ENCODE measurements at regions not wholly inside any gene's neighbourhood (a gene's known extent, or its start where the extent isn't known, plus 50 kb on each side); places are given as distances from the start of the nearest gene placed in this dataset.

DNA sequence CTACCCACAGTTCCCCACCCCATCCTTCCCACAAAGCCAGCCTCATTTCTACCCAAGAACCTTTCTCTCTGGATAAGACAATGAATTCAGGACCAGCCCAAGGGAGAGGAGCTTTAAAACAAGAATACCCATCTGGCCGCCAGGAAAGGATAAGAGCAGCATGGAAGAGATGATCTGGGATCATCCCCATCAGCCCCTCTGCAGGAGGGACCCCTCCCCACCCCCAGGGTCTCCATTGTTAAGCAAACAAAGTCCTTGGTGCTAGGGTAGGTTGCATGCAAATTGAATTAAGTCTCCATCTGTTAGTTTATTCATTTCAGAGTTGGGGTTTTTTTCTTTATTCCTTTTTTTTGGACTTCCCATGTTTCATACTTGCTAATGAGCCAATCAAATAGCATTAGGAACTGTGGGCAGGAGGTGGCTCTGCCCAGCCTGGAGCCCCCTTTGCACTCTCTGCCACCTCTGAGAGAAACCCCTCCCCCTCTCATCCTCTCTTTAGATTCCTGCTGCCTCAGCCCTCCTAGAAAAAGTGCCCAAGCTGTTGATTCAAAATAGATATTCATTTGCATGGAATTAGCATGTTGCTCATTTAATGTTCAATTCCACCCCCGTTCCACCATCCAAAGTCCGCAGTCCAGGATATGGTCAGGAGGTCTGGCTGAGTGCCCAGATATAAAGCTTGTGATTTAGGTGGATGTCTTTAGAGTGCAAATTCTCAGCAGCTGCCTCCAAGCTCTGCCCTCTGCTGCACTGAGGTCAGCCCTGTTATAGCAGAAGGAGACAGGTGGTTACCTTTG, 138.5 kb upstream of the NCAM1 start:
- Mint-ChIP-seq H3K36me3 (ENCODE audit: low read depth) (no peaks in the 10 kb centered on the region), H3K4me3 (no peak overlapping the region), H3K9me3 (no peaks in the 10 kb centered on the region), H3K27me3 (peaks cover 1% of the 10 kb centered on the region), H3K27ac (no peak overlapping the region), H3K4me1 (no peaks in the 10 kb centered on the region)
- intact Hi-C loops (cut with micrococcal nuclease): no loop called here
- DNase-seq: no peak

DNA sequence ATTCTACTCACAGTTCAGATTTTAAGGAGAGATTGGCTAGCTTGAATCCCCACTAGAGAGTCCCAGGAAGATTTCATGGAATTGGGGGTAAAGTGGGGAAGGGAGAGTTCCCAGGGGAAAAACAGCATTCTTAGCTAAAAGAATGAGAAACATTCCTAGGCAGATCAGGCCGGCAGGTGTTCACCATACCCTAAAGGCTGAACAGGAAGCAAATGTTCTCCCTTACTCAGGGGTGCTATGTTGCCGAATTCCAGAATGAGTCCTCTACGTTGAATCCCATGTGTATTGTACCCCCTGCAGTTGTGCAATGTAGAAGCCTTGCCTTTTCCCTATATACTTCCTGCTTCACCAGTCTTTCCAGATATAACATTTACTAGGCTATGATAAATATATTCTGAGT, 135.2 kb upstream of the NCAM1 start:
- H3K27ac Mint-ChIP-seq: no peak overlapping the region
- H3K4me3 Mint-ChIP-seq: no peak overlapping the region
- H3K4me1 Mint-ChIP-seq: no peaks in the 10 kb centered on the region
- no peaks in the 10 kb centered on the region for H3K9me3 Mint-ChIP-seq
- intact Hi-C loops (cut with micrococcal nuclease): no loop called here
- no peaks in the 10 kb centered on the region for H3K36me3 Mint-ChIP-seq (ENCODE audit: low read depth)
- H3K27me3 Mint-ChIP-seq: peaks cover 1% of the 10 kb centered on the region
- no peak for DNase-seq

- Mint-ChIP-seq H3K27ac (no peak overlapping the region), H3K27me3 (peaks cover 1% of the 10 kb centered on the region), H3K4me3 (no peak overlapping the region), H3K9me3 (no peaks in the 10 kb centered on the region), H3K36me3 (ENCODE audit: low read depth) (no peaks in the 10 kb centered on the region), H3K4me1 (no peaks in the 10 kb centered on the region)
- DNase-seq: no peak
- intact Hi-C loops (cut with micrococcal nuclease): no loop called here
Observed at GRCh38 chr11:112826788-112827187, 134.4 kb upstream of the NCAM1 start.

- H3K36me3 Mint-ChIP-seq (ENCODE audit: low read depth): no peaks in the 10 kb centered on the region
- H3K27ac Mint-ChIP-seq: no peak overlapping the region
- H3K27me3 Mint-ChIP-seq: peaks cover 1% of the 10 kb centered on the region
- no peak for DNase-seq
- H3K9me3 Mint-ChIP-seq: no peaks in the 10 kb centered on the region
- intact Hi-C loops (cut with micrococcal nuclease): no loop called here
- H3K4me1 Mint-ChIP-seq: no peaks in the 10 kb centered on the region
- no peak overlapping the region for H3K4me3 Mint-ChIP-seq
Observed at GRCh38 chr11:112828421-112828820, 132.8 kb upstream of the NCAM1 start.

DNA sequence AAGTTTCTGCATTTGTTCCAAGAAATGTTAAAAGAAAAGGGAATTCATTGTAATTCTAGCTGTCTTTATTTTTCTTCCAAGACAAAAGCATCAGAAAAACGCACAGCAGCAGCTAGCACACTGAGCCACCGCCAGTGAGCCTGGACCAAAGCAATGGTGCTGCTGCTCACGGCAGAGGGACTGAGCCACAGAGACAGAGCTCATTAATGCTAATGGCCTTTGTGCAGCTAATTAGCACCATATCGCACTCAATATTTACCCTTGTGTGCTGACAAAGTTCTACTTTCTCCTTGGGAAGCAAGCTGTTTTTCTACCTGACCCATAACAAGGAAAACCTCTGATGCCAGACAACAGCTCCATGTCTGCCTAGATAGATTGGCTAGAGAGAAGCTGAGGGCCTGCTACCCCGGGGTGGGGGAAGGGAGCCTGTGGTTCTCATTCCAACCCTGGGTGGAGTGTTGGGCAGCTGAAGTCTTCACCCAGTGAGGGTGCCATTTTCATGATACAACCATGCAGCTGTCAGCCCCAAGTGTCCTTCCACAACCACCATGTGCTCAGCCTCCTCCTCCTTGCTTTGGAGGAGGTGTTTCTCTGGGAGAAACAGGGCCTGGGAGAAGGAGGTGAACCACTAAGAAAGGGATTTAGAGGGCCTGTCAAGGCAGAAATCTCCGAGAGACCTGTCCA, 131.1 kb upstream of the NCAM1 start:
- Mint-ChIP-seq H3K9me3 (no peaks in the 10 kb centered on the region), H3K4me1 (no peaks in the 10 kb centered on the region), H3K4me3 (no peak overlapping the region), H3K27ac (no peak overlapping the region), H3K36me3 (ENCODE audit: low read depth) (no peaks in the 10 kb centered on the region), H3K27me3 (peaks cover 1% of the 10 kb centered on the region)
- no peak for DNase-seq
- intact Hi-C loops (cut with micrococcal nuclease): no loop called here

DNA sequence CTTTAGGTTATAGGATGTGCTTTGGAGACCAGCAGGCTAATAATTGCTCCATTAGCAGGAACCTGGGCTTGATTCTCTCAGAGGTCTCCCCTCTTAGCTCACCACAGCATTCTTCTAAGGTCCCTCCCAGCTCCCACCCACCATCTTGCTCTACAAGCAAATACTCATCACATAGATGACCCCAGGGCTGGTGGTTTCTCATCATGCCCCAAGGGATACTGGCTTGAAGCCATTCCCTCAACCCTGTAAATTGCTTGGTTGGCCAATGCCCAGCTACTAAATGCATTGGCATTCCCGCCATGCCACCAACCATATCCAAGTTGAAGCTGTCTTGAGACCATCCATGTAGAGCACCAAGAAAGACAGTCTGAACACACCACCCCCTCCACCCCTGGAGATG, 130.2 kb upstream of the NCAM1 start:
- Mint-ChIP-seq H3K9me3 (no peaks in the 10 kb centered on the region), H3K4me1 (no peaks in the 10 kb centered on the region), H3K36me3 (ENCODE audit: low read depth) (no peaks in the 10 kb centered on the region), H3K4me3 (no peak overlapping the region), H3K27ac (no peak overlapping the region), H3K27me3 (peaks cover 1% of the 10 kb centered on the region)
- DNase-seq: no peak
- intact Hi-C loops (cut with micrococcal nuclease): no loop called here

DNA sequence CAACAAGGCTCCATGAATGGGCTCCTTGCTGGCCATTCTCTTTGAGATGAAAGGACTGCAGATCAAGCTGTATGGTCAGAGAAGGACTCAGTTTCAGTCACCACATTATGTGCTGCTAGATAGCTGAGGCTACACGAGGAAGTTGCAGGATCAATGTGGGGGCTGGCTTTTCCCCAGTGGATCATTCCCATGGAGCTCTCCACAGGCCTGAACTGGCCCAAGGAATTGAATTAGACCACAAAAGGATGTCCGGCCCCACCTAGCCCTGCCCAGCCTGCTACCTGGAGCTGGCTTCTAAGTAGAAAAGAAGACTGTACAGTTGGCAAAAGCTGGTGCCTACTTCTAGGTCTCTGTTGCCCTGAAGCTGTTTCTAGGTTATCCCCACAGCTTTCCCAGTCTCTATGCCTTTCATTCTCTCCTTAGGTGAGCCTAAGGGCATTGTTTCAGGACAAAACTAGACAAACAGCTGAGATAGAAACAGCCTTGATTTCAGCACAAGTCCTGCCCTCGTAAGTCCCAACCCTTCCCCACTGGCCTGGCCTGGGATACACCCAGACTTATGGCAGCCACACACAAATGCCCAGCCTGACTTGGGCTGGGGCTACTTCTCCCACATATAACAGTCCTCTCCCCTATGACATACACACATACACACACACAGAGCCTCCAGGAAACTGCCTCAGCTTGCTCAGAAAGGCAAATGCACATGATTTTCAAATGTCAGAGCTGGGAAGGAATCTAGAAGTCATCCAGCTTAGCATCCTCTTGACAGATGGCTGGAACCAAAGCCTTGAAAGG, 129.1 kb upstream of the NCAM1 start:
- no peak overlapping the region for H3K27ac Mint-ChIP-seq
- no peaks in the 10 kb centered on the region for H3K27me3 Mint-ChIP-seq
- H3K4me1 Mint-ChIP-seq: no peaks in the 10 kb centered on the region
- no peaks in the 10 kb centered on the region for H3K36me3 Mint-ChIP-seq (ENCODE audit: low read depth)
- no peak overlapping the region for H3K4me3 Mint-ChIP-seq
- no peaks in the 10 kb centered on the region for H3K9me3 Mint-ChIP-seq
- intact Hi-C loops (cut with micrococcal nuclease): no loop called here
- no peak for DNase-seq

GRCh38 chr11:112834277-112834755, 126.9 kb upstream of the NCAM1 start:
- H3K27ac Mint-ChIP-seq: no peak overlapping the region
- H3K9me3 Mint-ChIP-seq: no peaks in the 10 kb centered on the region
- no peak overlapping the region for H3K4me3 Mint-ChIP-seq
- H3K36me3 Mint-ChIP-seq (ENCODE audit: low read depth): no peaks in the 10 kb centered on the region
- H3K4me1 Mint-ChIP-seq: no peaks in the 10 kb centered on the region
- DNase-seq: no peak
- intact Hi-C loops (cut with micrococcal nuclease): no loop called here
- no peaks in the 10 kb centered on the region for H3K27me3 Mint-ChIP-seq

GRCh38 chr11:112835591-112836255, 125.5 kb upstream of the NCAM1 start:
- Mint-ChIP-seq H3K4me1 (no peaks in the 10 kb centered on the region), H3K4me3 (no peak overlapping the region), H3K36me3 (ENCODE audit: low read depth) (no peaks in the 10 kb centered on the region), H3K27ac (no peak overlapping the region), H3K27me3 (no peaks in the 10 kb centered on the region), H3K9me3 (no peaks in the 10 kb centered on the region)
- intact Hi-C loops (cut with micrococcal nuclease): no loop called here
- no peak for DNase-seq

DNA sequence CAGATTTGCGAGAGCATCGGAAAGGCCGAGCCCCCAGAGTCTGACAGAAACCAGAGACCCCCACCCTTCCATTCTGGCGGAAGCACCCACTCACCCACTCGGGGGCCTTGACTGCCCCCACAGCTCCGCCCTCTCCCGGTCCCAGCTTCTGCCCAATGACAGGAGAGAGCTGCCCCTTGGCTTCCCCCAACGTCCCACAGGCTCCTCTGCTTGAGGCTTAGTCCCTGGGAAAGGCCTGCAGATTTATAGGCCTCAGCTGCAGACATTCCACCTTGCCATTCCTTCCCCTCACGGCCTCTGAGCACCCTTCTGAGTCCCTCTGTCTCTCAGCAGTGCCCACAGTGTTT, 125.0 kb upstream of the NCAM1 start:
- no peaks in the 10 kb centered on the region for H3K36me3 Mint-ChIP-seq (ENCODE audit: low read depth)
- H3K9me3 Mint-ChIP-seq: no peaks in the 10 kb centered on the region
- H3K27ac Mint-ChIP-seq: no peak overlapping the region
- no peaks in the 10 kb centered on the region for H3K4me1 Mint-ChIP-seq
- no peak for DNase-seq
- intact Hi-C loops (cut with micrococcal nuclease): no loop called here
- no peaks in the 10 kb centered on the region for H3K27me3 Mint-ChIP-seq
- no peak overlapping the region for H3K4me3 Mint-ChIP-seq

- intact Hi-C loops (cut with micrococcal nuclease): no loop called here
- DNase-seq: no peak
Observed at GRCh38 chr11:112837162-112837826, 123.9 kb upstream of the NCAM1 start.

DNA sequence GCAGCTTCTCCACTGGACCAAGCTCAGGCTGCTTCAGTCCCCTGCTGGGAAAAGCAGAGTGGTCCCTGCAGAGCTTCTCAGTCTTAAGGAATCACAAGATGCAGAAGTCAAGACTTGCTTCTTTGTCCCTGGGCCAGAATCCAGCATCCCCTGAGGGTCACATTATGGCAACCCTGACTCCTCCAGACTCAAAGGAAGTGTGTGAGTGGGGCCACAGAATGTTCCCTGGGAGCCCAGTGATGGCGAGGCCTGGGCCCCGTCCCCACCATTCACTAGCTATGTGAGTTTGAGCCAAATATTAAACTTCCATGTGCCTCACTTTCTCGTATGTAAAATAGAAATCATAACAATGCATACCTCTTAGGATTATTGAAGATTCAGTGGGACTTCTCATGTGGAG, 122.2 kb upstream of the NCAM1 start:
- intact Hi-C loops (cut with micrococcal nuclease): no loop called here

More at GRCh38 chr11:112837162-112837826, 123.9 kb upstream of the NCAM1 start:
- Mint-ChIP-seq H3K27me3 (no peaks in the 10 kb centered on the region), H3K36me3 (ENCODE audit: low read depth) (no peaks in the 10 kb centered on the region), H3K27ac (no peak overlapping the region), H3K4me1 (no peaks in the 10 kb centered on the region), H3K4me3 (no peak overlapping the region), H3K9me3 (no peaks in the 10 kb centered on the region)

GRCh38 chr11:112841729-112842128, 119.5 kb upstream of the NCAM1 start:
- intact Hi-C loops (cut with micrococcal nuclease): no loop called here
- Mint-ChIP-seq H3K36me3 (ENCODE audit: low read depth) (no peaks in the 10 kb centered on the region), H3K9me3 (no peaks in the 10 kb centered on the region), H3K27me3 (no peaks in the 10 kb centered on the region), H3K4me1 (no peaks in the 10 kb centered on the region), H3K4me3 (no peak overlapping the region), H3K27ac (no peak overlapping the region)
- DNase-seq: no peak

More for the DNA sequence above, 122.2 kb upstream of the NCAM1 start:
- H3K4me1 Mint-ChIP-seq: no peaks in the 10 kb centered on the region
- no peaks in the 10 kb centered on the region for H3K27me3 Mint-ChIP-seq
- H3K4me3 Mint-ChIP-seq: no peak overlapping the region
- H3K36me3 Mint-ChIP-seq (ENCODE audit: low read depth): no peaks in the 10 kb centered on the region
- no peaks in the 10 kb centered on the region for H3K9me3 Mint-ChIP-seq
- DNase-seq: no peak
- no peak overlapping the region for H3K27ac Mint-ChIP-seq

All from activated CD4-positive, alpha-beta T cell treated with anti-CD3 and anti-CD28 coated beads, Interleukin-2, amount 10 ng/mL, durations not matched to agents 24 days and 14 days (primary cell).